NCI-H2171 (cell line): ENCODE measurements at regions not wholly inside any gene's neighbourhood (a gene's known extent, or its start where the extent isn't known, plus 50 kb on each side); places are given as distances from the start of the nearest gene placed in this dataset.
"Not testable (repeated sequence)": the region's sequence is repeated elsewhere in the genome, so short reads cannot be mapped to it uniquely, and the experiment has no call there.

Experiments used
- DNase-seq: peaks from one replicate; lab custom pipeline; 2025; lab: John Stamatoyannopoulos, UW

- DNase-seq = no peak
Measured at GRCh38 chr3:166064476-166064875, 227.3 kb upstream of the BCHE start.

GRCh38 chr3:166060789-166061479 lies 223.7 kb upstream of the BCHE start:
- no peak for DNase-seq

- DNase-seq = no peak
Measured at GRCh38 chr3:166052440-166052839, 215.2 kb upstream of the BCHE start.

- DNase-seq = no peak
Measured at GRCh38 chr3:166029507-166029906, 192.3 kb upstream of the BCHE start.

GRCh38 chr3:166013073-166013679 lies 176.0 kb upstream of the BCHE start:
- peak; percentile 23 for DNase-seq

- no peak for DNase-seq
Measured at GRCh38 chr3:166011771-166012170, 174.5 kb upstream of the BCHE start.

GRCh38 chr3:166005126-166005525 lies 167.9 kb upstream of the BCHE start:
- DNase-seq = no peak

GRCh38 chr3:165994293-165994692 lies 157.1 kb upstream of the BCHE start:
- no peak for DNase-seq

- no peak for DNase-seq
Measured at GRCh38 chr3:165984589-165984988, 147.4 kb upstream of the BCHE start.

GRCh38 chr3:165983284-165983683 lies 146.1 kb upstream of the BCHE start:
- DNase-seq = no peak

GRCh38 chr3:165981318-165981717 lies 144.1 kb upstream of the BCHE start:
- DNase-seq = no peak

- not testable (repeated sequence) for DNase-seq
Measured at GRCh38 chr3:165960825-165961224, 123.6 kb upstream of the BCHE start.

GRCh38 chr3:165954171-165954570 lies 116.9 kb upstream of the BCHE start:
- DNase-seq = no peak

GRCh38 chr3:165946360-165946759 lies 109.1 kb upstream of the BCHE start:
- DNase-seq = no peak

- DNase-seq = no peak
Measured at GRCh38 chr3:165938986-165939540, 101.8 kb upstream of the BCHE start.

- not testable (repeated sequence) for DNase-seq
Measured at GRCh38 chr3:165936081-165936480, 98.9 kb upstream of the BCHE start.

- not testable (repeated sequence) for DNase-seq
Measured at GRCh38 chr3:165924301-165924791, 87.1 kb upstream of the BCHE start.

- no peak for DNase-seq
Measured at GRCh38 chr3:165920984-165921383, 83.8 kb upstream of the BCHE start.

- no peak for DNase-seq
Measured at GRCh38 chr3:165919284-165919683, 82.1 kb upstream of the BCHE start.

- DNase-seq = no peak
Measured at GRCh38 chr3:165918657-165918979, 81.4 kb upstream of the BCHE start.

- DNase-seq = not testable (repeated sequence)
Measured at GRCh38 chr3:165917938-165918656, 80.9 kb upstream of the BCHE start.

- DNase-seq = not testable (repeated sequence)
Measured at GRCh38 chr3:165915104-165915503, 77.9 kb upstream of the BCHE start.
